GM19023 (cell line): ENCODE measurements at regions not wholly inside any gene's neighbourhood (a gene's known extent, or its start where the extent isn't known, plus 50 kb on each side); places are given as distances from the start of the nearest gene placed in this dataset.
A peak's percentile ranks its signal among the peaks of the same experiment; 100 is the strongest.

Experiments used
- ATAC-seq: cut with Tn5 transposase; IDR thresholded peaks from one replicate; pipeline ENCODE4 v1.9.1; 2021; ENCODE audit warnings: mild to moderate bottlenecking, moderate library complexity; ENCODE audit not compliant: unreplicated experiment

DNA sequence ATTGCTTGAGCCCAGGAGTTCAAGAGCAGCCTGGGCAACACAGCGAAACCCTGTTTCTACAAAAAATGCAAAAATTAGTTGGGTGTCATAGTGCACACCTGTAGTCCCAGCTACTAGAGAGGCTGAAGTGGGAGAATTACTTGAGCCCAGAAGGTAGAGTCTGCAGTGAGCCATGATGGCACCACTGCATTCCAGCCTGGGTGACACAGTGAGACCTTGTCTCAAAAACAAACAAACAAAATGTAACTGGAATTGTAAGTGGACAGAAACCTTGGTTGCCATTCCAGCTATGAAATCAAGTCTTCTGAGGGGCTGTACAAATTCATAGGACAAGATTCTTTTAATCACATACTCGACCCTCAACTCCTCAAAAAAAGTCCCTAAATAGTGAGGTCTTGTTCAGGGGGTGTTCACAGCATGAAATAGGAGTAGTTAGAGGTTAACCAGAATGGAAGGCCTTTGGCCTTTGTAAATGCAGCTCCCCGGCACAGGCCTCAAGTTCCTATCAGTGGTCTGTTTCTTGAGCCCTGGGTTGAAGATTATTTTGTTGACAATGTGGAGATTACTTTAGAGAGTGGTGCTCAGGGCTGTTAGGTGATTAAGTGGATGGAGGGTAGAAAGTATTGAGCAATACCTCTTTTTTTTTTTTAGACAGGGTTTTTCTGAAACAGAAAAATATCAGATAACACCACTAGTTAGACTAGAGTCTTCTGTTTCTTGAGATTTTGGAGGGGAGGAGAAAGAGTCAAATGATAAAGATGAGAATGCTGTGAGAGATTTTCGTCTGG, 138.7 kb upstream of the ZNF648 start:
- no peak for ATAC-seq

DNA sequence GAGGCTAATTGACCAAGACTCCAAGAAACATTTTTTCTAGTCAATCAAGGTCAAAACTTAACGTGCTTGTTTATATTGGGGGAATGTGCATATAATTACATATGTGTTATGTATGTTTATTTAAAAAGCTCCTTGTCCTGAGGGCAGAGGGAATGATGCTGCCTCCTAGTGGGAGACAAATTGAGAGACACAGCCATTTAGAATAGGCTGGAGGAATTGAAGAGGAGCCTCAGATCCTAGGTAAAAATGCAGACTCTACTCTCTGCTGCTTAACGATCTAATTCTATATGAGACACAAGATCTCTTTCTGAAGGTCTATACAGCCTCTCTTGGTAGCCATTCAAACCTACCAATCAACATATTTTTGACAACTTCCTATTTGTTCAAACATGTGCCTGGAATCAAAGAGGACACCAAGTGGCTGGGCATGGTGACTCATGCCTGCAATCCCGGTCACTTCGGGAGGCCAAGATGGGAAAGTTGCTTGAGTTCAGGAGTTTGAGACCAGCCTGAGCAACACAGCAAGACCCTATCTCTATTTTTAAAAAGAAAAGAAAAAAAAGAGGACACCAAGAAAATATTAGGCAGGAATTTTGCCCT, 136.6 kb upstream of the ZNF648 start:
- no peak for ATAC-seq

DNA sequence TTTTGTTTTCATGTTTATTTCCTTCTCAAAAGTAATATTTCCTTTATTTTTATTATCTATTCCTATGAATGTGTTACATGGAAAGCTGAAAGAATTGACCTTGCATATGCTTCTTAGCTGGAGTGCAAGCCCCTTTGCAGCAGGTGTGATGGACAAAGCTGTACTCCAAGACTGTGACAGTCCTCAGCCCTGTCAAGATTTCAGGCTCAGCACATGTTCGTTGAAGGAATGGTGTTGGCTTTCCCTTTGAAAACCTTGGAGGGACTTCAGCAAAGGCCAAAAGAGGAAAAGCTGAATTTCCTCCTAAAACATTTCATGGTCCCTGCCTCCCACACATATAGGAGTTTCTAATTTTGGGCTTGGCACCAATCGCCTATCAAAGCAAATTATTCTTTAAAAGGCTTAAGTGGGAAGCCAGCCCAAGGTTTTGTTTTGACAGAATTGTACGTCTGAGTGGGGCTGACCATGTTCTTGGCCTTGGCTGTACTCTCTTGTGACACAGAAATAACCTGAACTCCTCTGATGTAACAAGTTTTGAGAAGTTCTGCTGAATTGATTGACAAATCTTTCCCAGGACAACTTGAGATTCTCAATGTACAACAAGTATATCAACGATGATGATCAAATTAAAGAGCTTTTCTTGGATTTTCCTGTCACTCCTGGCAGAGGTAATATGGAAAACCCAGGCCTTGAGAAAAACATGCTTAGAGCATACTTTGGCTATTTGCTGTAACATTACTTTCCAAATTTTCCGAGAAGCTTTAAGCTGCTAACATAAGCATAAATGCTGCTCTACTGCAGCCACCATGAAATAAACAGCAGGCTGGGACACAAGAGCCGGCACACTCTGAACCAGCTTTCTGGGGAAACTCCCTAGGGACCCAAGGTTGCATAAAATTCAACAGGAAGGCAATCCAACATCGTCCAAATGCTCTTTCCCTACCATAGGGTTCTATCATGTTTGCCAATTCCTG, 135.7 kb upstream of the ZNF648 start:
- no peak for ATAC-seq

DNA sequence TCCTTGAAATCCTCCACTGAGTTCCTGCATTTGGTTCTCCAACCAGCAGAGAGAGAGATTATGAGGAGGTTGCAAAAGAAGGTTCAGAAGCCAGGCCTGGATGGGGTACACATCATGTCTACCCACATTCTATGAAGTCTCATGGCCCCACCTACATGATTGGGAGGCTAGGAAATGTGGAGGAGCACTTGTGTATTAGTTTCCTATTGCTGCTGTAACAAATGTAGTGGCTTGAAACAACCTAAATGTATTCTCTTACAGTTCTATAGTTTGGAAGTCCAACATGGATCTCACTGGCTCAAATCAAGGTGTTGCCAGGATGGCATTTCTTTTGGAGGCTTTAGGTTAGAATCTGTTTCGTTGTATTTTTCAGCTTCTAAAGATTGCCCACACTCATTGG, 134.2 kb upstream of the ZNF648 start:
- no peak for ATAC-seq

DNA sequence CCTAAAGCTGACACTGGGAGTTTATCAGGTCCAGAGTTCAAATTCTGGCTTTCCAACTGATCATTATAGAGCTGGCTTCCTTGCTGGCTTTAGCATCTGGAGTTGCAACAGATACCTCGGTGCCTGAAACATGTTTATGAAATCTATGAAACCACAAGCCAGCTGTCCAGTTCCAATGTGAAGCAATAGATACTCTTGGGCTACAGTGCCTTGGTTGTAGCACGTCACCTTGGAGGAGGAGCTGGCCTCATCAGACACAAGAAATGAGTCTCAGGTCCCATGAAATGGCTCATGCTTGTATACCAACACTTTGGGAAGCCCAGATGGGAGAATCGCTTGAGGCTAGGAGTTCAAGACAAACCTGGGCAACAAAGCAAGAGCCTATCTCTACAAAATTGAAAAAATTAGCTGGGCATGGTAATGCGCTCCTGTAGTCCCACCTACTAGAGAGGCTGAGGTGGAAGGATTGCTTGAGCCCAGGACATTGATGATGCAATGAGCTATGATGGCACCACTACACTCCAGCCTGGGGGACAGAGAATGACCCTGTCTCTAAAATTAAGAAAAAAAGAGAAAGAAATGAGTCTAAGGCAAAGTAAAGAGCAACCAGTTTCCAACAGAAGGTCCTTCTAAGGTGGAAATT, 132.5 kb upstream of the ZNF648 start:
- ATAC-seq: no peak

DNA sequence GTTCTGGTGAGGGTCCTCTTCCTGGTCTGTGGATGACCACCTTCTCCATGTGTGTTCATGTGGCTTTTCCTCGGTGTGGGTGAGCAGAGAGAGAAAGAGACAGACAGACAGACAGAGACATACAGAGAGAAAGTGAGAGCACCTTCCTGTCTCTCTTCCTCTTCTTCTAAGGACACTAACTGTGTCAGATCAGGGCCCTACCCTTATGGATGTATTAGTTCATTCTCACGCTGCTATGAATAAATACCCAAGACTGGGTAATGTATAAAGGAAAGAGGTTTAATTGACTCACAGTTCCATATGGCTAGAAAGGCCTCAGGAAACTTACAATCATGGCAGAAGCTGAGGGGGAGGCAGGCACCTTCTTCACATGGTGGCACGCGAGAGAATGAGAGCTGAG, 131.5 kb upstream of the ZNF648 start:
- no peak for ATAC-seq

DNA sequence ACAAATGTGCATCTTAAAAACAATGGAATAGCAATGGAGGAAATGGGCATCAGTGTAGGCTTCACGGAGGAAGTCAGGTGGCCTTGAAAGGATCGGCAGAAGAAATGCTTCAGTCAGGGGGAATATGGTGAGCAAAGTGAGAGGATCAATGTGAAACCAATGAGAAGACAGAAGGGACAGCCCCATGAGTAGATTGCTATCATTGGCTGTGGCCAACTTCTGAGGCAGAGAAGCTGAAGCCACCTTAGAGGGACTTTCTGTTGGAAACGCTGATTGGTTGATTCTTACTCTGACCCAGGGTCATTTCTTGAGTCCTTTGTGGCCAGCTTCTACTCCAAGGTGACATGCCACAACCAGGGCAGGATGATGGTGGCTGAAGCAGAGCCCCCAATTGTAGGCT, 130.7 kb upstream of the ZNF648 start:
- peak; percentile 66 for ATAC-seq

DNA sequence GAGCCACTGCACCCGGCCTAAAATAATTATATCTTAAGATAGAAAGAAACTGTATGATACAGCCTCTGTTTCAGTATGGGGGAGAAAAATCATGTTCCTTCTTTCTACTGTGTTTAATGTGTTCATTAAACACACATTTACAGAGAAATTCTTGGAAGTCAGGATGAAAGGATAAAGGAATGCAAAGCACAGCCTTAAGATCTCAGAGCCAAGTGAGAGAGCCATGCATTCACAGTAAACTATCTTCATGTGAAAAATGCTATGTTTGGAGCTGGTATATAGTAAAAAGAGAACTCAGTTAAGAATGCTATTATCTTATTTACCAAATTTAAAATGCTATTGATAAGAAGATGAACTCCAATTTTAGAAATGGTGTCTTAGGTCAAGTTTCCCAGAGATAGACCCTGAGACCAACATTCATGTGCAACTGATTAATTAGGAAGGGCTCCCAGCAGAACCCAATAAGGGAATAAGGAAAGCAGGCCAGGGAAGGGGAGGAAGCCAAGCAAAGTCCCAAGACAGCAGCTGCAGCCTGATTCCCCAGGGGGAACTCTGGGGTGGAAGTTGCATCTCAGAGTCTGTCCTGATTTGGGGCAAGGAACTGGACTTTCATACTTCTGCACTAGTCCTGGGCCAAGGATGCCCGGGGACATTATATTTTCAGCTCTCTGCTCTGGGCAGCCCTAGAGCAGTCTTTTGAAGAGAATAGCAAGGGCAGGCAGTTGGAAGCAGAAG, 130.0 kb upstream of the ZNF648 start:
- no peak for ATAC-seq

DNA sequence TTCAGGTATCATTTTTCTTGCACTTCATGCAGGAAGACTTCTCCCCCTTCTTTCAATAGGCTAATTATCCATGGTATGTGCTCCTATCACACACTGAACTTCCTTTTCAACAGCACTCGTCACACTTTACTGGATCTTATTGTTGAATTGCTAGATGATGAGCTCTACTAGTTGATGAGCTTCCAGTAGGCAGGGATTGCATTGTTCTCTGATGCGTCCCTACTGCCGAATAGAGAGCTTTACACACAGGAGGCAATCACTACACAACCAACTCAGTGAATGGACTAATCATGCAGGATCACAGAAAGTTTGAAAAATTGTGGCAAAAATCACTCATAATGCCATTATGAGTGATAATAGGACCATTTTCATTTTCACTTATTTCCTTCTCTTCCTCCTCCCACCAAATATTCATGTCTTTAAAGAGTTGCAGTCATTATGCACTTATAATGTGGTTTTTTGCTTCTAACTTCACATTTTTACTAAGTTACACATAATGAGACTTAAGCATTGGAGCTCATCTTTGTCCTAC, 128.1 kb upstream of the ZNF648 start:
- ATAC-seq: no peak

DNA sequence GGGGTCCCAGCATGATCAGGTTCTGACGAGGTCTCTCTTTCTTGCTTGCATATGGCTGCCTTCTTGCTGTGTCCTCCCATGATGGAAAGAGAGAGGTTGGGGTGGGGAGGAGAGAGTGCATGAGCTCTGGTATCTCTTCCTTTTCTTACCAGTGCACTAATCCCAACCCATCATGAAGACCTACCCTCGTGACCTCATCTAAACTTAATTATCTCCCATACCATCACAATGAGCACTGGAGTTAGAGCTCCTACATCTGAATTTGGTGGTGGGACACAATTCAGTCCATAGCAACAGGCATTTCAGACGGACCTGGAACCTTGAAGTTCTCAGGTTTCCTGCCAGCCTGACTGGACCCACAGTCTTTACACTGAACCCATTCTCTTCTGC, 125.2 kb upstream of the ZNF648 start:
- no peak for ATAC-seq

DNA sequence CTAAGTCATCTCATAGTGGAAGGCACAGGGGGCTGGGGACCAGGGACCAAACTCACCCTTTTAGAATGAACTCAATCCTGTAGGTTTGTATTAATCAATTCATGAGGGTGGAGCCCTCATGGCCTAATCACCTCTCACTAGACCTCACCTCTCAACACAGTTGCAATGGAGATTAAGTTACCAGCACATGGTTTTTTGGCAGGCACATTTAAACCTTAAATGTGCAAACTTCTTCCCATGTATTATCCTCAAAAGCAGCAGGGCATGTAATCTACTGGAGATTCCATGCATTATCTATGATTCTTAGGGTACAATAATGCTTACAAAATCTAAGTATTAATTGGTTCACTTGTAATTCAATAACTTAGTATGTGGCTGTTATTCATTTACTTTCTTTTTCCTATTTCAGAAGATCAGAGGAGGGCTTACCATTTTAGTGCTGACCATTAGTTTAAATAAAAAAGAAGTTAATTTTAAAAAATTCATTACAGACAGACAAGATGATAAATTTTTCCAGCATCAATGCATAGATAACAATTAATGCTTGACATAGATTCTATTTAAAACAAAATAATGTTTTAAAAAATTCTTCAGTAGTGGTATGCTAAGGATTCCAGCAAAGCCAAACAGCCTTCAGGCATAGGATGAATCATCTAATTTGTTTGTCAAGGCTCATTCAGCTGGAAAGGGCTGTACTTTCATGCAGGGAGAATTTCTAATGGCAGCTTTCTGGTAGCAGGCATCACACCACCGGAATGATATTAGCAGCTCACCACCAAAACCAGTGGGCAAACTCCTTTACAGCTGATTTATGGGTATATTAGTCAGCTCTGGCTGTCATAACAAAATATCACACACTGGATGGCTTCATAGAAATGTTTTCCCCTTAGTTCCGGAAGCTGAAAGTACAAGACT, 124.6 kb upstream of the ZNF648 start:
- ATAC-seq: no peak

DNA sequence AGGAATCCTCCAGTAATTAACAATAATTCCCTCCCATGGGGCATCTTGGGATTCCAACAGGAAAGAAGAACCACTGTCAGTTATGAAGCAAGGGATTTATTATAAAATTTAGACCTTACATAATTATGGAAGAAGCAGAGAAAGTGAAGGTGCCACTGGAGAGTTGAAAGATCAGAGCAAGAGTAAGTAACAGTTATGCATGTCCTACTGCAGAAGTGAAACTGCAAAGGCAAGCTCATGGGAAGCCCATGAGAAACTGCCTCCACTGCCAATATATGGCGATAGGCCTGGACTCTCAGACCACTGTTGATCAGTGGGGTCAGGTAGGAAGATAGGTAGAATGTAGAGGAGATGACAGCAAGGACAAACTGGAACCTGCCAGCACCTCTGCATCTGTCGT, 123.6 kb upstream of the ZNF648 start:
- no peak for ATAC-seq

DNA sequence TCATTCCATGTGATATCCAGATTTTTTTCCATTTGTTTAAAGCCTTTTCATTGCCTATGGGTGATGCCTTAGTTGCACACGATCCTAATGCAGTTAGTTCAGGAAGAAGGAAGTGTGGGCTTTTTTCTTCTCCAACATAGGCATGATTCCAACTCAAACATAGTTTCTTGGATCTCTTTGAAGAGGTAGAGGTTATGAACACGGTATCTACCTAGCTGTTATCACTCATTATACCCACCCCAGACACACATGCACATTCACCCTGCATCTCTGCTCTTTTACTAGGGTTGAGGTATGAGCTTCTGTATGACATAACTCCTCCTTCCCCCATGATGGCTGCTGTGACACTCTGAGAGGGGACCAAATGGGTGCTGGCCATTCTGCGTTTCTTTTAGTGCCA, 122.1 kb upstream of the ZNF648 start:
- no peak for ATAC-seq

DNA sequence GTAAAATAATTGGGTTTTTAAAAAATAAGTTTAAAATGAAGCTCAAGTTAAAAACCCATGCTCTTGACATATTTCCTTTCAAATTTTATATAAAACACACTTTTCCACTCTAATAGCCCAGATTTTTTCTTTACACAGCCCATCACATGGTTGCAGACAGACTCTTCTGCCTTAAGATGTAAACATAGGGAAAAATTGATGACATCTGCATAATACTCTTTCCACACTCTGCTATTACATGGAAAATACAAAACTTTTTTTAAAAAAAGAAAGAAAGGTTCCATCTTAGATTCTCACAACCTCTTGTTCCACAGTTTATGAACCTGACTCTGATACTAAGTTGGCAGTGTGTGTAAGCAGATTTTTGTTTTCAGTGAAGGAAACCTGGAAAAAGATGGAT, 120.8 kb upstream of the ZNF648 start:
- ATAC-seq: no peak

DNA sequence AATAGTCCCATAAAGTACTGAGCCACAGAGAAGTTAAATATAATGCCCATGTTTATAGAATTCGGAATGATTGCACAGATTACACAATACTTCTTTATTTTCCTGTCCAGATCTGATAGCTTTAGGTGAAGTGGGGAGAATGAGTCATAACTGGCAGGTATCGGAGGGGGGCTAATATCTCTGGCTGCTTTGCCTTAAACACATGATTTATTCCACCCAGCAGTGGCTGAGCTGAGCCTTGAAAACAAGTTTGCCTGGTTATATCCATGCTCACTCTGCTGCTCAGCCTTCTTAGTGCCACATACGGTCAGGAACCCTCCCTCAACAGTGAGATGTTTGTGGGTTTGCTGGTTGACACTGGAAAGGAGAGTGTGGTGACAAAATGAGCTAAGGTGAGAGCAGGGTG, 119.7 kb upstream of the ZNF648 start:
- ATAC-seq: no peak

DNA sequence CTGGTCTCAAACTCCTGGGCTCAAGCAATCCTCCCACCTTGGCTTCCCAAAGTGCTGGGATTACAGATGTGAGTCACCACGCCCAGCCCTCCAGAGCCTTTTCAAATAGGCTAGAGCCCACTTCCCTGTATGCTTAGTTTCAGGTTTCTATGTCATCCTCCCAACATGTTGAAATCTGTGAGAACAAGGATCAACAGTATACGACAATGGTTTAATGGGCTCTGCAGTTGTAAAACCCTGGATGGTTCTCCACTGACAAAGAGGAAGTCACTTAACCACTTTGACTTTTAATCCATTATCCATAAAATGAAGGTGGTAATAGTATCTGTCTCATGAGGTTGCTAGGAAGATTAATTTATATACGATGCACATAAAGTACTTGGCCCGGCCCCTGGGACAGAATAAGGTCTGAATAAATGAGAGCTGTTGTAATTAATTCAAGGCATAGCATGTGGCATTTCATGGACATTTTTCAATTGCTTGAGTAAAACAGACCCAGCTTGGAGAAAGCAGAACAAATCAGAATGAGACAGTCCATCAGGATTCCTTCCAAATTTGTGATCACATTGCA, 113.9 kb upstream of the ZNF648 start:
- ATAC-seq: no peak

DNA sequence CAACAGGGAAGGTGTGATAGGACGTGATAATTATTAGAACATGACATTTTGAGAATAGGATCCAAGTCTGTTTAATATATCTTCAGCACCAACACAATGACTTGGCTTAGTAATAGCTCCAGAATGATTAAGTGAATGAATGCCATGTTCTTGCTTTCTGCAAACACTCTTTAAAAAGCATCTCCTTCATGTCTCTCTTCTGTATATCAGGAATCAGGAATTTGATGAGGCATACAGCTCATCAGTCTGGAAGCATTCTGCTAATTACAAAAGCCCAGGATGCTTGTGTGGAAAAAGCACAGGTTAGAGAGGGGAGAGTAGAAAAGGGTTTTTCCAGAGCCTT, 113.0 kb upstream of the ZNF648 start:
- ATAC-seq: no peak

DNA sequence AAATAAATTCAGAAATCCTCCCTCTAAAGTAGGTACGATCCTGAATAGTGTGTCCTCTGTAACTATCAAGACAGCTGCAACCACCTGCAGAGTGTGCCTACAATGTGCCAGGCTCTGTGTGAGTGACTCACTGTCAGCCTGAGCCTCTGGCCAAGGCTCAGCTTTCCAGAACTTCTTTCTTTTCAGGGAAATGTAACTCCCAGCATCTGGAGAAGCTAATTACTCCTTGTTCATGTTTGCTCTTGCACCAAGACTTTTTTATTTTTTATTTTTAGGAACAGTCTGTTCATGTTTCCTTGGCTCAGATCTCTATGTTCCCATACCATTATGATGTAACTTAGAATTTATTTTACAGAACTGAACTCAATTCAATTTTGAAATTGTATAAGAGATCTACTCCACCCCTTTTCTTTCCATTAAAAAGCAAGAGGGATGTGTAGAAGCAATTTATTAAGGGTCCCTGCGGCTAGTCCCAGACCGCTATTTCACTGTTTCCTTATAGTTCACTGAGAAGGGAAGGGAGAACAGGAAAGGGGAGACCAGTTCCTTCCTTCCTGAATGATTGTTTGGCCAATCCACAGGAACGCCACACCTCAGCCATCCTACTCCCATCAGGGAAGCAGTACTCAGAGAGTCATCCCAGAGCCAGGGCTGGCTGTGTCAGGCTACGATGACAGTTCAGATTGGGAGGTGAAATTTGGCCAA, 112.4 kb upstream of the ZNF648 start:
- no peak for ATAC-seq
